GM18511 (cell line): ENCODE measurements at regions not wholly inside any gene's neighbourhood (a gene's known extent, or its start where the extent isn't known, plus 50 kb on each side); places are given as distances from the start of the nearest gene placed in this dataset.
"Not testable (repeated sequence)": the region's sequence is repeated elsewhere in the genome, so short reads cannot be mapped to it uniquely, and the experiment has no call there.

Experiments
- ATAC-seq: cut with Tn5 transposase; IDR thresholded peaks from one replicate; pipeline ENCODE4 v1.9.1; 2021; ENCODE audit warnings: mild to moderate bottlenecking, moderate library complexity; ENCODE audit not compliant: unreplicated experiment

DNA sequence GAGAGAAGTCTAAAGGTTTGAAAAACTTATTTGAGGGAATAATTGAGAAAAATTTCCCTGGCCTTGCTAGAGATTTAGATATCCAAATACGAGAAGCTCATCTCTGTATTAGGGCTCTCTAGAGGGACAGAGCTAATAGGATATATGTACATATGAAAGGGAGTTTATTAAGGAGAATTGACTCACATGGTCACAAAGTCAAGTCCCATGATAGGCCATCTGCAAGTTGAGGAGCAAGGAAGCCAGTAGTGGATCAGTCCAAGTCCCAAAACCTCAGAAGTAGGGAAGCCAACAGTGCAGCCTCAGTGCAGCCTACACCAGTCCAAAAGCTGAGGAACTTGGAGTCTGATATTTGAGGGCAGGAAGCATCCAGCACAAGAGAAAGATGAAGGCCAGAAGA, 126.7 kb downstream of the PJA2 start:
- not testable (repeated sequence) for ATAC-seq

DNA sequence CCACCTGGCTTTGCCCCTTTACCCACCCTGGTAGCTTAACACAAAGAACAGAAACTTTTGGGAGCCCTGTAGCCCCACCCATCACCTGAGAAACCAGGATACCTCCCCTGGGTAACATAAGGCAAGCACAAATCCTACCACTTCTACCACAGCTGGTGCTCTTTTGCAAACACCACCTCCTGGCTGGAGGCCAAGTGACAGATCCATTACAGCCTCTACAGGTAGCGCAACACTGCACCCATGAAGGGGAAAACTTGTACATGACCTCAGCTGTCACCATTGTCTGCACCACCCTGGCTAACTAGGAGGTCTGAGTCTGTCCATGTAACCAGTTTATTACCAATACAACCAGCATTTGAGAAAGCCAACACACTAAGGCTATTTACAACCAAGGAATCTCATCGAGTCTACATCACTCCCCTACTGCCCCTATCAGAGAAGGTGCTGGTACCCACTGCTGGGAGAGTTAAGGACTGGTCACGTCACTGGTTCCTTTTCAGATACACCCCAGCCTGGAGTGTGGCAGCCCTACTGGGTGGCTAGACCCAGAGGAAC, 128.6 kb downstream of the PJA2 start:
- ATAC-seq, result no peak

DNA sequence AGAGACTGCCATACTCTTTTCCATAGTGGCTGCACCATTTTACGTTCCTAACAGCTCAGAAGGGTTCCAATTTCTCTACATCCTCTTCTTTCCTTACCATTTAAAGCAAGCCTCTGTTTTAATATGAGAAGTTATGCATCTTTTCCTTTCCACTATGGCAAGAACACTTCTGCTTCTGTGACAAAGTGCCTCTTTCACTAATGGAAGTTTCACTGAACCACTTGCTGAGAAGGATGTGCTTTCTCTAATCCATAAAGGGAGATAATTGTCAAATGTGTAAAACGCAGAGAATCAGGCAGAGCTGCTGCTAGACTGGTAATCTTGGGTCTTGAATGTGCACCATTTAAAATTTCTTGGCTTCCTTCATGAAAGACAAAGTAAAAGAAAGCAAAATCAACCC, 131.6 kb downstream of the PJA2 start:
- no peak for ATAC-seq

GRCh38 chr5:109275919-109276318, 133.9 kb downstream of the PJA2 start:
- no peak for ATAC-seq

GRCh38 chr5:109273594-109273993, 136.2 kb downstream of the PJA2 start:
- ATAC-seq, result no peak

DNA sequence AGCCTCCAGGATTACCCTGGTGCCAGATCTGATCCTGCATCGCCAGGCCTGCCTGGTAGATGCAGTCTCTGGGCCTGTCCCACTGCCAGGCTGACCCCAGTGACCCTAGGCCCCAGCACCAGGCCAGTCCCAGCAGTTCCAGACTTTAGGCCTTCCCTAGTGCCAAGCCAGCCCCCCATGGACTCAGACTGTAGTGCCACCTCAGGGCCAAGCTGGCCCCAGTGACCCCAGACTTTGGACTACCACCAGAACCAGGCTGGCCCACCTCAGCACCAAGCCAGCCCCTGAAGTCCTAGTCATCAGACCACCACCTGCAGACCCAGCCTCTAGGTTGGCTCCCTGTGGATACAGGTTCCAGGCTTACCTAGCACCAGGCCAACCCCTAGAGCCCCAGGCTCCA, 142.5 kb downstream of the PJA2 start:
- ATAC-seq, result no peak

- ATAC-seq, result no peak
These were observed 151.0 kb downstream of the PJA2 start for GRCh38 chr5:109258755-109259154.

DNA sequence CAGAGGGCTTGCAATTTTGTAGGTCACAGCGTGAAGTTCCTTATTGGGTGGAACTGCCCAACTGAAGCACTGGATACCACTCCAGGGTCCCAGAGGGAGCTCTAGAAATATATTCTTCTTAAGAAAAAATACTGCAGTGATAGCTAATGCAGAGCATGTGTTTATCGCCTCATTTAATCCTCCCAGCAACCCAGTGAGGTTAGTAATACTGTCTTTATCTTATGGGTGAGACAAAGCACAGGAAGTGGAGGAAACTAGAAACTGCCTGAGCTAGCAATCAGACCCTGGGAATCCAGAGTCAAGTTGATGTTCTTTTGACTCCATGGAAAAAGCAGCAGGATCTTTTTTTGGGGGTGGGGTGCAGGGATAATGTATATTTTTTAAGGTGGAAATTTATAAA, 153.3 kb downstream of the PJA2 start:
- no peak for ATAC-seq

DNA sequence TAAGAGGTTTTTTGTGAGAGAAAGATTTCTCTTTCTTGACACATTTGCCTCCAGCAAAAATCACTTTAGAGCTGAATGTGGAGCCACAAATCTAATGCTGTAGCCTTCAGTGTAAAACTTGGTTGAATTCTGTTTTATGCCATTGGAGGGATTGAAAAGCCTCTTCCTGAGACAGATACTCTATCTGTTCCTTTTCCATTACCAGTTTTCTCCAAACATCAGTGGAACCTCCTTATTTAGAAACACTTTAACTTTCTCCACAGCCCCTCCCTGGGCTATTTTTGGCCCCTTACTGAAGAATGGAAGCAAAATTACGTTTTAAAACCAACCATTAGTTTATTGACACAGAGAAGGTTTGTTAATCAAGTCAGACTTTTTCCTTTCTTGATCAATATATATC, 155.3 kb downstream of the PJA2 start:
- ATAC-seq, result no peak

DNA sequence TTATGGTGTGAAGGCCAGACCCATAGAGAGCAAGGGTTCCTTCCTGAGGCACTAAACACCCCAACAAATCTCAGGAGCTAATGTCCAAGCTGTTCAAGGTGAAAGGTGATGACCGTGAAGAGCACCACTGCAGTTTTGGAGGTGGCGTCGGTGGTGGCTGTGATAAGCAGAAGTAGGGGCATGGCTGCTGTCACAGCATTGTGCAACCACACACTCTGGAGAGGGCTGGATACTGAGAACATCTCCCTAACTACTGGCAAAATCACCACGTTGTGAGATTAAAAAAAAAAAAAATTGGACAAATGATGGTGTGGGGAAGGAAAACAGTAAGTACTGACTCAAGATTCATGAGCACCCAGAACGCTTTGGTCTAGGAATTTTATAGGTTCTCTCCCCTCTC, 156.5 kb downstream of the PJA2 start:
- no peak for ATAC-seq

DNA sequence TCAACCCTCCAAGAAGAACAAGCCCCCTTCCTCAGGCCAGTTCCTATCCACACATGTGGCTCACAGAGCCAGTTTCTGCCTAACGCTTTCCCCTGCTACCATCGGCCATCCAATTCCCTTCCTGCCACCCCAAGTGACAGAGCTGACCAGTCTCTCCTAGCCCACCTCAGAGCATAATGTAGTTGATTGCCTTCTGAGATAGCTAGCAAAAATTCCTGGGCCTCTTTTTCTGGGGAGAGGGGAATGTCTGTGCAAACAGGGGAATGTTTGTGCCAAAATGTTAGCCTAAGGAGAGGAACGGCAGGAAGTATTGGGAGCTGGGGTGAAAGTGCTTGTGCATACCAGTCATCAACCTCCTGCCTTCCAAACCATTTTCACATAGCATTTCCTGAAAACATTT, 157.0 kb downstream of the PJA2 start:
- ATAC-seq, result no peak

GRCh38 chr5:109250533-109251329, 159.0 kb downstream of the PJA2 start:
- ATAC-seq, result no peak

DNA sequence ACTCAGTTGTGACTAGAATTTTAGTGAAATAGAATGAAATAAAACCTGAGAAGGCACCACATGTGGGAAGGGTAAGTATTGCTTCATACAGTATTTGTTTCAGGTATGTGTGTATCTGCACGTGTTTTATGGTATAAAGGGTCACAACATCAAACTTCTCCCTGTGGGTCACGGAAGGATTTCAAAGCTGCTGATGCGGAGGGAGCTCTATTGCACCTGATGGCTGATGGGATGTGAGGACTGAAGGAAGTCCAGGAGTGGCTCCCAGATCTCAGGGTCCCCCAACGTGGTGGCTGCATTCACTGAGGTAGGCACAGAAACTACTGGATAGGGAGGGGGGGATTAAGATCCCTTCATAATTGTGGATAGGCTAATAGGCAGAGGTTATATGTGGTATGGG, 159.7 kb downstream of the PJA2 start:
- ATAC-seq, result no peak

DNA sequence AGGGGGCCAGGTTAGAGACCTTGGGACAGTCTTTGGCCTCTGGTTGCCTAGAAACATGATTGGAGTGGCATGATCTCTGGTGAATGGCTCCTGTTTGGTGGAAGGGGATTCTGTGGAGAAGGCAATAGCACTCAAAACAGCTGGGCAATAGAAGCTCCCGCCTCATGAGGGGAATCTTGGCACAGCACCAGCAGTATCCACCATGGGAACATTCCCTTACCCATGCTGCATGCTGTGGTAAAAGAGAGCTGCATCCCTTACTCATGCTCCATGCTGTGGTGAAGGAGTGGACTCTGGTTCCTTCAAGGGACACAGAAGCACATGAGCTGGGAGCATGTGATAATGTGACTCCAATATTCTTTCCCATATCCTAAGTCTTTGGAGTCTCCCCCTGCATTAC, 160.6 kb downstream of the PJA2 start:
- ATAC-seq, result no peak

- ATAC-seq, result peak; percentile 96
These were observed 161.8 kb downstream of the PJA2 start for GRCh38 chr5:109247986-109248385.

DNA sequence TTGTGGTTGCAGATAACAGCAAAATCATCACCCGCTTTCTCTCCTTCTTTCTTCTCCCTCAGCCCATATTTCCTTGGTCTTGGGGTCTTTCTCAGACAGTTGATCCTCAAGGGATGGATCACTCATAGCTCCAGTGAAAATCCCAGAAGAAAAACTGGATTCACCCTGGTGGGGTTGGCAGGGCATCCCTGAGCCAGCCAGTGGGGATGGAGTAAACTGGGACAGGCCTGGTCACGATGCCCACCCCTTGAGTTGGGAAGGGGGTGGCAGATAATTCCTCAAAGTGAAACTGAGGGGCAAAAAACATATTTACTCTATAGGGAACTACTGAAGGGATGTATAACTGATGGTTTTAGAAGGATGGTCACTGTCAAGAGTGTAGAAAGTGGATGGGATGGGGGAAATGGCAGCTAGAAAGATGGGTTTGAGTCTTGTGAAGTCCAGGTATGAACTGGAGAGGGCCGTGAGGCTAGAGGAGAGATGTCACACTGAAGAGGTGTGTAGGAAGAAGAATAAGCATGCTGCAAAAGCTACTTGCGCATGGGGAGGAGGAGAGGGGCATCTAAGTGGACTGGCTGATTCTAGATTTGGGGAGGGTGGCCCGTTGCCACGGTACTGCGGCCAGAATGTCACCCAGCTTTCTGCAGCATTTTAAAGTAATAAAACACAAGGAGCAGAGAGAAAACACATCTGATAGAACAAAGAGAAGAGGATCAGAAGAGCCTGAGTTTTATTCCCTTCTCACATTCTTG, 162.8 kb downstream of the PJA2 start:
- ATAC-seq, result no peak
